Adrenal gland (tissue), 9 donors: ENCODE measurements at regions not wholly inside any gene's neighbourhood (a gene's known extent, or its start where the extent isn't known, plus 50 kb on each side); places are given as distances from the start of the nearest gene placed in this dataset.
"Not testable (repeated sequence)": the region's sequence is repeated elsewhere in the genome, so short reads cannot be mapped to it uniquely, and the experiment has no call there.

Source experiments
- DNase-seq, 7 donors: peaks; one replicate each; pipeline ENCODE4 v3.0.0-alpha.2; 2019 to 2020
- H3K27ac ChIP-seq, 5 donors: fragments of 200-600 bp; sonication (generic) in 4 of 5; 1 replicate in 3 of 5; 2 replicates in 2 of 5; pipeline versions ENCODE4 v1.5.1 to v1.8.0; 2016 to 2020; ENCODE audit warnings: mild to moderate bottlenecking in 1 of 5
- H3K27me3 ChIP-seq: fragments of 200-600 bp; 2 replicates; pipeline ENCODE4 v1.8.0; 2021
- H3K36me3 ChIP-seq, 2 donors: fragments of 200-600 bp; replicated peaks in 1 of 2; 1 replicate in 1 of 2; 2 replicates in 1 of 2; pipeline versions ENCODE4 v1.5.1 to v1.8.0; 2018 to 2022
- H3K4me1 ChIP-seq, 2 donors: fragments of 200-600 bp; replicated peaks in 1 of 2; 1 replicate in 1 of 2; 2 replicates in 1 of 2; pipeline versions ENCODE4 v1.5.1 to v1.8.0; 2018 to 2021
- H3K4me3 ChIP-seq, 4 donors: fragments of 200-600 bp; sonication (generic) in 3 of 4; one replicate each; pipeline ENCODE4 v1.5.1; 2016 to 2018
- H3K9me3 ChIP-seq, 3 donors: fragments of 200-600 bp; sonication (generic) in 1 of 3; replicated peaks in 1 of 3; 1 replicate in 2 of 3; 2 replicates in 1 of 3; pipeline versions ENCODE4 v1.5.1 to v1.8.0; 2016 to 2021
- POLR2A ChIP-seq, 2 donors: fragments of 450-650 bp; IDR thresholded peaks; one replicate each; pipeline ENCODE4 v1.6.1; 2017; ENCODE audit warnings: antibody characterized with exemption in 2 of 2, mild to moderate bottlenecking in 2 of 2, moderate library complexity in 1 of 2
- WGBS, 4 donors: extraction: QIAGEN DNeasy Blood & Tissue Kit in 2 of 4; methylation state at CpG; one replicate each; pipeline versions ENCODE4 v1.1.5 to v1.1.7; 2013 to 2017; 5-methylcytosine and 5-hydroxymethylcytosine counted together
- intact Hi-C, 2 donors: fragments of 100-400 bp; cut with DNase I; formaldehyde crosslinking; loops; one replicate each; pipeline versions ENCODE4 v1.14.1 to v1.15.0; 2022 to 2023
- TF ChIP-seq, protein P1 (sequence below), 6 experiments: fragments of 450-650 bp in 4 of 6; fragments of 200-600 bp in 2 of 6; sonication (generic) in 1 of 6; IDR thresholded peaks; 1 replicate in 5 of 6; 2 replicates in 1 of 6; pipeline versions ENCODE4 v1.5.1 to v1.8.0; 2016 to 2021; ENCODE audit warnings: antibody characterized with exemption in 6 of 6, mild to moderate bottlenecking in 2 of 6, moderate library complexity in 1 of 6
- donor health status: healthy with polysubstance abuse.
- donor health status: Bipolar disorder and iron deficiency.
- donor health status: DM: yes; HTN: yes; CAD: no.
- donor health status: DM: no; HTN: no; CAD: no.
- donor health status: DM: no; HTN: no; CAD: no.

DNA sequence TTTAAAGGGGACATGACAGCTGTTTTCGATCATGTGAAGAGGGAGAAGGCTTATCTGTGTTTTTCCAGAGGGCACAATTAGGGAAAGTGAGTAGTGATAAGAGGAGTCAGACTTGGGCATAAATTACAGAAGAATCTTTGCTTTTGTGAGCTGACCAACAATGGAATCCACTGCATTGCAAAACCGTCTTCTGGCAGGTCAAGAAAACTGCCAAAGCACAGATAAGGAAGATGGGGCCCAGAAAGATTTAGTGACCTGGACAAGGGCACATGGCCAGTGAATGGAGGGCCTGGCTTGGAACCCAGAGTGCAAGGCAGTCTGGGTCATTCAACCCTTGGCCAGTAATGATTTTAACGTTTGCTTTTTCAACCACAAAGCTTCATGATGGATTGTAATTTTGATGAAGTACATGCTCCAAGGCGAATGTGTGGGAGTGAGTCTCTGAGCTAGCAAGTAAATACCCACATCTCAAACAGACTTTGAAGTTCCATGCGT is 153.2 kb upstream of the MAST4 start:
- TF ChIP-seq POLR2A (IDR thresholded peaks at IDR 0.05), result no peak
- TF ChIP-seq, protein P1, sequence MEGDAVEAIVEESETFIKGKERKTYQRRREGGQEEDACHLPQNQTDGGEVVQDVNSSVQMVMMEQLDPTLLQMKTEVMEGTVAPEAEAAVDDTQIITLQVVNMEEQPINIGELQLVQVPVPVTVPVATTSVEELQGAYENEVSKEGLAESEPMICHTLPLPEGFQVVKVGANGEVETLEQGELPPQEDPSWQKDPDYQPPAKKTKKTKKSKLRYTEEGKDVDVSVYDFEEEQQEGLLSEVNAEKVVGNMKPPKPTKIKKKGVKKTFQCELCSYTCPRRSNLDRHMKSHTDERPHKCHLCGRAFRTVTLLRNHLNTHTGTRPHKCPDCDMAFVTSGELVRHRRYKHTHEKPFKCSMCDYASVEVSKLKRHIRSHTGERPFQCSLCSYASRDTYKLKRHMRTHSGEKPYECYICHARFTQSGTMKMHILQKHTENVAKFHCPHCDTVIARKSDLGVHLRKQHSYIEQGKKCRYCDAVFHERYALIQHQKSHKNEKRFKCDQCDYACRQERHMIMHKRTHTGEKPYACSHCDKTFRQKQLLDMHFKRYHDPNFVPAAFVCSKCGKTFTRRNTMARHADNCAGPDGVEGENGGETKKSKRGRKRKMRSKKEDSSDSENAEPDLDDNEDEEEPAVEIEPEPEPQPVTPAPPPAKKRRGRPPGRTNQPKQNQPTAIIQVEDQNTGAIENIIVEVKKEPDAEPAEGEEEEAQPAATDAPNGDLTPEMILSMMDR (IDR thresholded peaks at IDR 0.05), result no peak
- Histone ChIP-seq H3K36me3 (no peaks in the 10 kb centered on the region), H3K27ac (peak overlapping the region in 2 of 5 donors; percentile 3 to 10), H3K9me3 (no peaks in the 10 kb centered on the region), H3K27me3 (no peaks in the 10 kb centered on the region), H3K4me3 (no peak overlapping the region), H3K4me1 (peaks cover 0 to 13% of the 10 kb centered on the region in 2 donors)
- peak; percentile 74 to 96 (median 92) for DNase-seq
- intact Hi-C loops, result no loop called here
- WGBS, 4 donors, result 17 to 22% (median 20%) methylated on average over 5 of the region's 5 CpGs

DNA sequence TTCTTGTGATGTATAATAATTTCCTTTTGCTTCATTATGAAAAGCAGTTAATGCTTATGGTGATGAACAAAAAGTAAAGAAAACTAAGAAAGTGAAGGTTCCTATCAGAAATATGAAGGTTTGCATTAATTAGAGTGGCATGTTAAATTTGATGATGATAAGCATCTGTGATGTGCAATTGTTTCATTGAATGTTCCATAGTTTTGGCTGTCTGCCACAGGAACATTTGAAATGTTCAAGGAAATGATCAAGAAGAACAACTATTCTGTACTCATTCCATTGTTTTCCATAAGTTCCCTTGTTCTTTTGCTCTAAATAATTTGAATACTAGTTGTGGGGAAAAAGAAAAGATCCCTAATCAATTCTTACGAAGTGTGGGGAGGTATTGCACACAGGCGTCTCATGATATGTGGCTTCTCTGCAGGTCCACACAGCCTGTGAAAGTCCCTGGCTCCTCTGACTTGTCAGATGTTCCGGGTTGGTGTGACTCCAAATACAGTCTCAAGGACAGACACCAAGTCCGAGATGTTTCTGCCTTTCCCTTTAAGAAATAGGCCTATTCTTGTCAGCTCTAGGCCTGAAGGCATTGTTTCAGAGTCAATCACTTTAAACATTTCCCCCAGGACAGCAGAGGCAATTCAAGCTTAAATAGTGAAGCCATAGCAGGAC is 152.6 kb upstream of the MAST4 start:
- peak in 6 of 7 donors; percentile 20 to 73 (median 54) for DNase-seq
- H3K9me3 ChIP-seq, result no peaks in the 10 kb centered on the region
- H3K4me3 ChIP-seq, result no peak overlapping the region
- 56 to 65% (median 59%) methylated on average over 4 of the region's 4 CpGs for WGBS, 4 donors
- no peak for TF ChIP-seq POLR2A (IDR thresholded peaks at IDR 0.05)
- TF ChIP-seq, protein P1 (IDR thresholded peaks at IDR 0.05), result no peak
- H3K4me1 ChIP-seq, result peaks cover 0 to 13% of the 10 kb centered on the region in 2 donors
- H3K36me3 ChIP-seq, result no peaks in the 10 kb centered on the region
- H3K27ac ChIP-seq, result peak overlapping the region in 2 of 5 donors; percentile 10
- intact Hi-C loops, result no loop called here
- H3K27me3 ChIP-seq, result no peaks in the 10 kb centered on the region

DNA sequence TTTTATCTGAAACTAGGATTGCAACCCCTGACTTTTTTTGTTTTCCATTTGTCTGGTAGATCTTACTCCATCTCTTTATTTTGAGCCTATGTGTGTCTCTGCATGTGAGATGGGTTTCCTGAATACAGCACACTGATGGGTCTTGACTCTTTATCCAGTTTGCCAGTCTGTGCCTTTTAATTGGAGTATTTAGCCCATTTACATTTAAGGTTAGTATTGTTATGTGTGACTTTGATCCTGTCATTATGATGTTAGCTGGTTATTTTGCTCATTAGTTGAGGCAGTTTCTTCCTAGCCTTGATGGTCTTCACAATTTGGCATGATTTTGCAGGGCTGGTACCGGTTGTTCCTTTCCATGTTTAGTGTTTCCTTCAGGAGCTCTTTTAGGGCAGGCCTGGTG is 148.1 kb upstream of the MAST4 start:
- H3K9me3 ChIP-seq, H3K27ac ChIP-seq, H3K27me3 ChIP-seq, H3K4me1 ChIP-seq, DNase-seq, intact Hi-C loops, H3K4me3 ChIP-seq, H3K36me3 ChIP-seq: not testable (repeated sequence)
- 87 to 100% (median 97%) methylated on average over 1 of the region's 1 CpG for WGBS, 4 donors

DNA sequence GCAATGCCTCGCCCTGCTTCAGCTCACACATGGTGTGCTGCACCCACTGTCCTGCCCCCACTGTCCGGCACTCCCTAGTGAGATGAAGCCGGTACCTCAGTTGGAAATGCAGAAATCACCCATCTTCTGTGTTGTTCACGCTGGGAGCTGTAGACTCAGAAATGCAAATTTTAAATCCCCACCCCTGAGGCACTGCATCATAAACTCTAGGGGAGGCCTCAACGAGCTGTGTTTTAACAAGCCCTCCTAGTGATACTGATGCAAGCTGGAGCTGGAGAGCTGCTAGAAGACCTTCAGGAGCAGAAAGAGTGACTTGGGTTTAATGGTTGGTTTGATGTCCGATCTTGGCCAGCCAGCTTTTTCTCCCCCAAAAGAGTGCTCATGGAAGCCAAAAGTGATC is 146.0 kb upstream of the MAST4 start:
- TF ChIP-seq, protein P1 (IDR thresholded peaks at IDR 0.05), result no peak
- no peak for TF ChIP-seq POLR2A (IDR thresholded peaks at IDR 0.05)
- Histone ChIP-seq H3K4me1 (no peaks in the 10 kb centered on the region), H3K4me3 (no peak overlapping the region), H3K27ac (no peak overlapping the region), H3K9me3 (no peaks in the 10 kb centered on the region), H3K36me3 (no peaks in the 10 kb centered on the region), H3K27me3 (no peaks in the 10 kb centered on the region)
- intact Hi-C loops, result no loop called here
- WGBS, 4 donors, result 83 to 93% (median 89%) methylated on average over 5 to 6 of the region's 6 CpGs
- DNase-seq, result no peak

DNA sequence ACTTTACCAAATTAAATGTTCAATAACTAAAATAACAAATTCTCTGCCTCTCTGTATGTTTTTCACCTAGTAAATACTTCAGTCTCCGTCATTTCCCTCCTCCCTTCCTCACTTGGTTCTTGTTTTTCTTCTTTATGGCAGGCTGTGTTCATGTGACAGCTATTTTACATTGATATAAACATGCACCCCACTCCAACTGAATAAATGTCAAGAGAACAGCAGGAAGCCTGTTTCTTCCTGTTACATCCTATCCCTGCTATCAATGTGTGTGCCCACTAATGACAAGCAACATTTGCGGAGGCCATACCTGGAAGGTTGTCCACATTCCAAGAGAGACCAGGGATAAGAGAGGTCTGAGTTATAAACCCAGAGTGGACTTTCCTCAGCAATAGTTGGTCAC is 145.2 kb upstream of the MAST4 start:
- intact Hi-C loops, result no loop called here
- H3K27me3 ChIP-seq, result no peaks in the 10 kb centered on the region
- DNase-seq, result no peak
- no peak overlapping the region for H3K27ac ChIP-seq
- 77 to 91% (median 84%) methylated on average over 2 of the region's 2 CpGs for WGBS, 4 donors
- H3K36me3 ChIP-seq, result no peaks in the 10 kb centered on the region
- H3K4me3 ChIP-seq, result no peak overlapping the region
- TF ChIP-seq POLR2A (IDR thresholded peaks at IDR 0.05), result no peak
- TF ChIP-seq, protein P1 (IDR thresholded peaks at IDR 0.05), result no peak
- H3K9me3 ChIP-seq, result no peaks in the 10 kb centered on the region
- no peaks in the 10 kb centered on the region for H3K4me1 ChIP-seq
